Fibroblast of lung (primary cell): ENCODE measurements at regions not wholly inside any gene's neighbourhood (a gene's known extent, or its start where the extent isn't known, plus 50 kb on each side); places are given as distances from the start of the nearest gene placed in this dataset.

Experiments used
- DNase-seq, 2 donors: peaks; one replicate each; pipeline versions ENCODE4 v3.0.0 to v3.0.0-alpha.2; 2010; ENCODE audit warnings: low read depth in 2 of 2
- H2AFZ ChIP-seq: 2 replicates; pipeline ENCODE4 v1.5.1; 2012; ENCODE audit warnings: low read length, control low read depth, inconsistent platforms
- H3K27ac ChIP-seq: 2 replicates; pipeline ENCODE4 v1.5.1; 2011; ENCODE audit warnings: low read length, control low read depth; ENCODE audit not compliant: insufficient read depth
- H3K27me3 ChIP-seq: 2 replicates; pipeline ENCODE4 v1.5.1; 2011; ENCODE audit warnings: mild to moderate bottlenecking, low read length; ENCODE audit not compliant: control insufficient read depth, insufficient read depth
- H3K36me3 ChIP-seq: 2 replicates; pipeline ENCODE4 v1.5.1; 2011; ENCODE audit warnings: low read length; ENCODE audit not compliant: control insufficient read depth, insufficient read depth
- H3K4me1 ChIP-seq: 2 replicates; pipeline ENCODE4 v1.5.1; 2011; ENCODE audit warnings: low read length; ENCODE audit not compliant: control insufficient read depth, insufficient read depth; ENCODE audit errors: extremely low read depth
- H3K4me2 ChIP-seq: 2 replicates; pipeline ENCODE4 v1.5.1; 2011; ENCODE audit warnings: low read length, control low read depth; ENCODE audit not compliant: insufficient read depth; ENCODE audit errors: extremely low read depth
- H3K4me3 ChIP-seq, 4 experiments: fragments of 200-600 bp in 1 of 4; sonication (generic) in 1 of 4; replicated peaks in 1 of 4; 2 replicates each; pipeline ENCODE4 v1.5.1; 2011 to 2016; ENCODE audit warnings: low read length in 4 of 4, low read depth in 3 of 4, mild to moderate bottlenecking in 3 of 4, control low read depth in 2 of 4, inconsistent platforms in 1 of 4, mixed read lengths in 1 of 4; ENCODE audit not compliant: insufficient read depth in 1 of 4; ENCODE audit errors: control extremely low read depth in 1 of 4
- H3K79me2 ChIP-seq: 2 replicates; pipeline ENCODE4 v1.5.1; 2012; ENCODE audit warnings: mild to moderate bottlenecking, low read length, inconsistent platforms; ENCODE audit not compliant: control insufficient read depth, insufficient read depth
- H3K9ac ChIP-seq: 2 replicates; pipeline ENCODE4 v1.5.1; 2011; ENCODE audit warnings: mild to moderate bottlenecking, low read length, control low read depth; ENCODE audit not compliant: insufficient read depth
- H3K9me3 ChIP-seq: 2 replicates; pipeline ENCODE4 v1.5.1; 2012; ENCODE audit warnings: low read depth, low read length; ENCODE audit not compliant: control insufficient read depth, insufficient read depth
- H4K20me1 ChIP-seq: 2 replicates; pipeline ENCODE4 v1.5.1; 2011; ENCODE audit warnings: low read length; ENCODE audit not compliant: control insufficient read depth, insufficient read depth; ENCODE audit errors: extremely low read depth
- EZH2 ChIP-seq: IDR thresholded peaks from 2 replicates; pipeline ENCODE4 v1.5.1; 2012; ENCODE audit warnings: low read length, control low read depth, mild to moderate bottlenecking; ENCODE audit errors: missing control alignments
- TF ChIP-seq, protein P1 (sequence below), 2 donors: IDR thresholded peaks in 1 of 2; conservative IDR thresholded peaks in 1 of 2; 1 replicate in 1 of 2; 2 replicates in 1 of 2; pipeline ENCODE4 v1.5.1; 2011 to 2012; ENCODE audit warnings: low read length in 2 of 2, control low read depth in 1 of 2, inconsistent platforms in 1 of 2, low read depth in 1 of 2, mild to moderate bottlenecking in 1 of 2

GRCh38 chr4:12586242-12587006 is 897.7 kb downstream of the RAB28 start:
- no peaks in the 10 kb centered on the region for H3K9me3 ChIP-seq
- no peak overlapping the region for H3K4me2 ChIP-seq
- DNase-seq: no peak
- no peaks in the 10 kb centered on the region for H4K20me1 ChIP-seq
- H3K4me1 ChIP-seq: no peaks in the 10 kb centered on the region
- no peak overlapping the region for H3K4me3 ChIP-seq
- no peak overlapping the region for H3K9ac ChIP-seq
- no peak for TF ChIP-seq EZH2
- TF ChIP-seq, protein P1, sequence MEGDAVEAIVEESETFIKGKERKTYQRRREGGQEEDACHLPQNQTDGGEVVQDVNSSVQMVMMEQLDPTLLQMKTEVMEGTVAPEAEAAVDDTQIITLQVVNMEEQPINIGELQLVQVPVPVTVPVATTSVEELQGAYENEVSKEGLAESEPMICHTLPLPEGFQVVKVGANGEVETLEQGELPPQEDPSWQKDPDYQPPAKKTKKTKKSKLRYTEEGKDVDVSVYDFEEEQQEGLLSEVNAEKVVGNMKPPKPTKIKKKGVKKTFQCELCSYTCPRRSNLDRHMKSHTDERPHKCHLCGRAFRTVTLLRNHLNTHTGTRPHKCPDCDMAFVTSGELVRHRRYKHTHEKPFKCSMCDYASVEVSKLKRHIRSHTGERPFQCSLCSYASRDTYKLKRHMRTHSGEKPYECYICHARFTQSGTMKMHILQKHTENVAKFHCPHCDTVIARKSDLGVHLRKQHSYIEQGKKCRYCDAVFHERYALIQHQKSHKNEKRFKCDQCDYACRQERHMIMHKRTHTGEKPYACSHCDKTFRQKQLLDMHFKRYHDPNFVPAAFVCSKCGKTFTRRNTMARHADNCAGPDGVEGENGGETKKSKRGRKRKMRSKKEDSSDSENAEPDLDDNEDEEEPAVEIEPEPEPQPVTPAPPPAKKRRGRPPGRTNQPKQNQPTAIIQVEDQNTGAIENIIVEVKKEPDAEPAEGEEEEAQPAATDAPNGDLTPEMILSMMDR (conservative IDR thresholded peaks at IDR 0.05 in 1 of 2, IDR thresholded peaks at IDR 0.05 in 1 of 2; ENCODE audit: low read depth in 1 of 2, low read length in 2 of 2): no peak
- no peak overlapping the region for H3K27ac ChIP-seq
- H3K27me3 ChIP-seq: no peaks in the 10 kb centered on the region
- H3K79me2 ChIP-seq: no peaks in the 10 kb centered on the region
- no peak overlapping the region for H2AFZ ChIP-seq
- no peaks in the 10 kb centered on the region for H3K36me3 ChIP-seq

- Histone ChIP-seq H3K4me2 (no peak overlapping the region), H3K9me3 (no peaks in the 10 kb centered on the region), H3K79me2 (no peaks in the 10 kb centered on the region), H3K4me3 (no peak overlapping the region), H3K27ac (no peak overlapping the region), H3K9ac (no peak overlapping the region), H3K4me1 (no peaks in the 10 kb centered on the region), H2AFZ (no peak overlapping the region), H3K27me3 (no peaks in the 10 kb centered on the region), H3K36me3 (no peaks in the 10 kb centered on the region), H4K20me1 (no peaks in the 10 kb centered on the region)
- TF ChIP-seq, protein P1 (conservative IDR thresholded peaks at IDR 0.05 in 1 of 2, IDR thresholded peaks at IDR 0.05 in 1 of 2; ENCODE audit: low read depth in 1 of 2, low read length in 2 of 2): no peak
- TF ChIP-seq EZH2: no peak
- no peak for DNase-seq
Measured at GRCh38 chr4:12584116-12584875, 899.8 kb downstream of the RAB28 start.

GRCh38 chr4:12583275-12583674 is 900.9 kb downstream of the RAB28 start:
- peak in 1 of 2 donors; percentile 1 for DNase-seq
- H3K4me2 ChIP-seq: no peak overlapping the region
- no peaks in the 10 kb centered on the region for H3K79me2 ChIP-seq
- no peak overlapping the region for H3K9ac ChIP-seq
- H3K36me3 ChIP-seq: no peaks in the 10 kb centered on the region
- H2AFZ ChIP-seq: no peak overlapping the region
- H3K9me3 ChIP-seq: no peaks in the 10 kb centered on the region
- TF ChIP-seq, protein P1 (conservative IDR thresholded peaks at IDR 0.05 in 1 of 2, IDR thresholded peaks at IDR 0.05 in 1 of 2; ENCODE audit: low read depth in 1 of 2, low read length in 2 of 2): no peak
- no peak for TF ChIP-seq EZH2
- no peak overlapping the region for H3K27ac ChIP-seq
- H3K27me3 ChIP-seq: no peaks in the 10 kb centered on the region
- H3K4me3 ChIP-seq: no peak overlapping the region
- H4K20me1 ChIP-seq: no peaks in the 10 kb centered on the region
- no peaks in the 10 kb centered on the region for H3K4me1 ChIP-seq
